ENCODE measurements at regions not wholly inside any gene's neighbourhood (a gene's known extent, or its start where the extent isn't known, plus 50 kb on each side); places are given as distances from the start of the nearest gene placed in this dataset.
"Not testable (repeated sequence)": the region's sequence is repeated elsewhere in the genome, so short reads cannot be mapped to it uniquely, and the experiment has no call there.

DNA sequence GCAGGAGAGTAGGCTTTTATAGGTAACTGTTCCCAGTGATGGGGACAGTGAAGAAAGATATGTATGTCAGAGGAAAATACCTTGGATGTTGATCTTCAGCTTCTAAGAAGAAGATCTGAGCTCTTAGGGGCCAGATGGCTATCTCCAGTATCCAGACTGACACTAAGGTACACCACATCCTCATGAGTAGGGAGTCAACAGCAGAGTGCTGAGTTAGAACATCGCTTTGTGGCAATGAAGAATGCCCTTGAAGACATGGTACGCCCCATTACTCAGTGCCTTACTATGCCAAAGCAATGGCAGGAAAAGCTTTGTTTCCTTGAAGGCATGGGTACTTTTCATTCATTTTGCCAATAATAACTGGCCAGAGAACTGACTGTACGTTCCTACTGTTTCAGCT, 263.7 kb downstream of the CEMIP2 start:
- no peak for FAIRE-seq

GRCh38 chr9:71498691-71499090, 269.6 kb downstream of the CEMIP2 start:
- FAIRE-seq: no peak

GRCh38 chr9:71490810-71491209, 277.5 kb downstream of the CEMIP2 start:
- no peak for FAIRE-seq

- no peak for FAIRE-seq
Observed at GRCh38 chr9:71487061-71487460, 281.3 kb downstream of the CEMIP2 start.

DNA sequence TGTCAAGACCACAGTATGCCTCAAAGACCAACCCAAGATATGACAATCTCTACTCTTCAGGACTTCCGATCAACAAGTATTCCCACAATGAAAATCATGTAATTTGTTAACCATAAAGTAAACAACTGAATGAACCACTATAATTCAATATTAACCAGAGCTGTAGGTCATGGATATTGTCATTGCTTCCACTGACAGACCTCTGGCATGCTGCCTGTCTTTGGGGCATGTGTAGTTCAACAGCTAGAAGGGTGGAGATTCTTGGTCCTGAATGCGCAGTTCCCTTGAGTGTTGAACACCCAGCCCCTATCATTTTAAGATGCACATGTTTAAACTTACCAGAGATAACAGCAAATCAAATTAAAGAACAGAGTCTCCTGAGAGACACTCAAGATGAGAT, 283.0 kb downstream of the CEMIP2 start:
- FAIRE-seq: no peak

DNA sequence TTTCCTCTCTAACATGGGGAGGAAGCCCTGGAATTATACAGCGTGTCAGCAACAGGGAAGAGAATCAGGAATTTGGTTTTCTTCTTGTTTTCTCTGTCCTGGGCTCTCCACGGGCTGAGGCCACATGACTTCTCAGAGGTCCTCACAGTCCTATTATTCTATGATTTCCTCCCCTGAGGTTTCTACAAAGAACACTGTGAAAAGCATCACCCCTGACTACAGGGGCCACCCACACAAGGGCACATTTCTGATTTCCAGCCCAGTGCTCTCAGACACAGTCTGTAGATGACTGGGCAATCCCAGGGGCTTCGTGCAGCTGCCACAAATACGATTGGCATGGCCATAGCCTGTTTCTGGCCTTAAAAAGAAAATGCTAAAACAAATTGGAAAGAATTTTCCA, 284.9 kb downstream of the CEMIP2 start:
- FAIRE-seq: no peak

DNA sequence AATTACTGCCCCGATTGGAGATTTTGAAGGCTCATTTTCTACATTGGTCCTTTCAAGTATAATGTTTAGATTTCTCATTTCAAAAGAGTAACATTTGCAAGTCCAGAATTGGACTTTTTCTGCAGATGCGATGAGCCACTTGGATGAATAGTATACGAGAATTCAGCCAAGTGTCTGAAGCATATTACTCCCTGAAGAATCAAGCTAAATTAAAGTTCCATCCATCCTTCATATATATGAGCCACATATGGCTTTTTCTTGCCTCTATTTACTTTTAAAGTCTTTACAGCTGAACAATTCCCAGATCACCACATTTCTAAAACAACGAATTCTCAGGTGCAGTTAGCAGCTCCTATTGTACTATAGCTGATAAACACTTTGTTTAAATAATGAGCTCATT, 288.7 kb downstream of the CEMIP2 start:
- no peak for FAIRE-seq

- no peak for FAIRE-seq
Observed at GRCh38 chr9:71472400-71472799, 295.9 kb downstream of the CEMIP2 start.

- FAIRE-seq: no peak
Observed at GRCh38 chr9:71465392-71465791, 302.9 kb downstream of the CEMIP2 start.

- FAIRE-seq: no peak
Observed at GRCh38 chr9:71459082-71459481, 309.2 kb downstream of the CEMIP2 start.

- FAIRE-seq: no peak
Observed at GRCh38 chr9:71446473-71447411, 321.6 kb downstream of the CEMIP2 start.

GRCh38 chr9:71446106-71446472, 322.2 kb downstream of the CEMIP2 start:
- no peak for FAIRE-seq

GRCh38 chr9:71442937-71443336, 321.5 kb upstream of the TRPM3 start:
- FAIRE-seq: peak; percentile 41

DNA sequence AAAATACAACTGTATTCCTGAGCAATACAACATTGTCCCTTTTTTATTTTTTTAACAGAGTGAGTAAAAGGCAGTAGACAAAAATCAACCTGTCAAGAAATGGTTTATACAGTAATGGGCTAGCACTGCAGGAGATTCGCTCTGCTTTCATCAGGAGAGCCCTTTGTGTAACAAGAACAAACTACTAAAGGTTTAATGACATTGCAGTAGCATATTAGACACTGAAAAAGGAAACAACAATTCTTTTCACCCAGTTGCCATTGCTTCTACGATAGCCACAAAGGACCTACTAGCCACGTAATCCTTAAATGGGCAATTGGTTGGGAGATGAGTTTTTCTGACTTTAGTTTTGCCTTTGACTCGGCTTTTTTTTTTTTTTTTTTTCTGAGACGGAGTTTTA, 319.8 kb upstream of the TRPM3 start:
- FAIRE-seq: no peak

GRCh38 chr9:71431931-71432330, 310.5 kb upstream of the TRPM3 start:
- FAIRE-seq: no peak

DNA sequence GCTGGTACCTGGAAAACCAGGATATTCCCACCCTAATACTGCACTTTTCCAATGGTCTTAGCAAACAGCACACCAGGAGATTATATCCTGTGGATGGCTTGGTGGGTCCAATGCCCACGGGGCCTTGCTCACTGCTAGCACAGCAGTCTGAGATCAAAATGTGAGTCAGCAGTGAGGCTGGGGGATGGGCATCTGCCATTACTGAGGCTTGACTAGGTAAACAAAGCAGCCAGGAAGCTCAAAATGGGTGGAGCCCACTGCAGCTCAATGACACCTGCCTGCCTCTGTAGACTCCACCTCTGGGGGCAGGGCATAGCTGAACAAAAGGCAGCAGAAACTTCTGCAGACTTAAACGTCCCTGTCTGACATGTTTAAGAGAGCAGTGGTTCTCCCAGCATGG, 285.9 kb upstream of the TRPM3 start:
- not testable (repeated sequence) for FAIRE-seq

DNA sequence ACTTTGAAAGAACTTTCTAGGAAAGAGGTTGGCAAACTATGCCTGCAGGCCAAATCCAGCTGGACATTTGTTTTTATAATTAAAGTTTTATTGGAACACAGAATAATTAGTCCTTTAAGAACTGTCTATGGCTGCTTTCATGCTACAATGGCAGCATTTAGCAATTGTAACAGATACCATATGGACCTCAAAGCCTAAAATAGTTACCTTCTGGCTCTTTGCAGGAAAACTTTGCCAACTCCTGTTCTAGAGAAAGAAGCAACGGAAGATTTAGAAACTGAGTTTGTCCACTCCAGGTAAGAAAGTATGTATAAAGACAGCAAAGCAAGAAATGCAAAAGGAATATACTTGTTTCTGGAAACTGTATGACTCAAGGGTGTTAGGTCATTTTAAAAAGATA, 281.7 kb upstream of the TRPM3 start:
- no peak for FAIRE-seq

DNA sequence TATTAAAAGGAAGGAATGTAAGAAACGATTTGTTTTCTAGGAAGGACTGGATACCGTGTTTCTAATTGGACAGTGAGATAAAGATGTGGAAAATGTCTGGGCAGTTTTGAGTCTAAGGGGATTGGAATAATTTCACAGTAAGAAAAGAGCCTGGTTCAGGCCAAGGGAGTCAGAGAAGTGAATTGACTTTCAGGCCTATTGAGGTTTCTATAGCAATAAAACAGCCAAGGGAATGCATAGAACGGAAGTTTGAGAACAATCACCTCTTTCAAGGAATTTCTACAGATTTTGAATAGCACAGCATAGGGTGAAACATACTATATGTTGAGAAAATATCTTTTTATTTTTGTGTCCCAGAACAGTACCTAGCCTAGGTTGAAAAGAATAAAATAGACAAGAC, 271.6 kb upstream of the TRPM3 start:
- no peak for FAIRE-seq

GRCh38 chr9:71384343-71384742, 262.9 kb upstream of the TRPM3 start:
- FAIRE-seq: no peak

- FAIRE-seq: no peak
Observed at GRCh38 chr9:71383308-71383940, 262.0 kb upstream of the TRPM3 start.

DNA sequence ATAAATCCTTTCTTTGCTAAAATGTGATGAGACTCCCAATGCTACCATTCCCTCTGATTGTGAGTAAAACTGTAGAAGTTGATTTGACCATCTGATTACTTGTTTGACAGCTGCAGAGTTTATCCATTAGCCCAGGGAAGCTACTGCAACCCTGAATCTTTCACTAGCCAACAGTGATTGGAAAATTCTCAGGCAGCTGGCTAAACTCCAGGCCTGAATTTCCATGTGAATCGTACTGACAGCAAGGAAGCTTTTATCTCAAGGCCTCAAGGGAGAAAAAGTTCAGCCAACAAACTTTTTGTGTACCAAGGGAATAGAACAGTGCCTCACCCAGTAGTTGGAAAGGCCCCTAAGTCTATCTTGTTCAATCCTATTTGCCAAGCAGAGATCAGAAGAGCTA, 246.7 kb upstream of the TRPM3 start:
- FAIRE-seq: no peak

DNA sequence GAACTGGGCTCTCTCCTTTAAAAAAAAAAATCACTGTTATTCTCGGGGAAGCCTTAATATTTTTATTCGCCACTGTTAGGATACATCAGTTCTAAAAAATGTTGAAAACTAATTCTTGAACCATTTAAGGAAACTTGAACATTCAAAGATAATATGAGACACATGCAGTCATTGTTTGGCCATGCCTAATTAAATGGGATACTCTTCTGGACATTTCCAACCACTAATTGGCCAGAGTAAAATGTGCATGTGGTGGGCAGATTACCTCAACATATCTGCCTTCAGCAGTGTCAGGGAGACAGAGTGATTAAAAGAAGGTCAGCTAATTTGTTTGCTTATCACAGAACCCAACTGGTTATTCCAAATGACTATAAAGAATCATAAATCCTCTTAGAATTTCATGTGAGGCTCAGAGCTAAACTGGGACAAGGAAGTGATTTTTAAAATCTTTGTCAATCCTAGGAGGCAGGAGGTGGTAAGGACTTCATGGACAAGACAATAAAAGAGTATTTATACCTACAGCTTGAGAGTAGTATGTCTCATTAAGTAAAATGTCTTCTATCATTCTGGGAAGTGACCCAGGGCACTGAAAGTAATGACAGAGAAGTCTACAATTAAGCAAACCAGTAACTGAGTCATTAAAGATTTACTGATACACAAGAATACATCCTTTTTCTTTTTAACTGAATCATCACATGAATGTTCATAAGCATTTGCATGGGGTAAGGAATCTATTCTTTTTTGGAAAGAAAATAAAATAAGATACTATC, 242.9 kb upstream of the TRPM3 start:
- FAIRE-seq: peak; percentile 91

GRCh38 chr9:71363286-71363961, 242.0 kb upstream of the TRPM3 start:
- FAIRE-seq: no peak
